GM23248 (cell line): ENCODE measurements at regions not wholly inside any gene's neighbourhood (a gene's known extent, or its start where the extent isn't known, plus 50 kb on each side); places are given as distances from the start of the nearest gene placed in this dataset.

Source experiments
- EZH2 ChIP-seq: fragments of 200-600 bp; sonication (generic); IDR thresholded peaks from 2 replicates; pipeline ENCODE4 v1.6.1; 2018; ENCODE audit warnings: antibody characterized with exemption, mild to moderate bottlenecking; ENCODE audit not compliant: insufficient read depth, poor library complexity, severe bottlenecking
- EZH2phosphoT487 ChIP-seq: fragments of 200-600 bp; sonication (generic); IDR thresholded peaks from 2 replicates; pipeline ENCODE4 v1.6.1; 2018; ENCODE audit warnings: antibody characterized with exemption, moderate library complexity, mild to moderate bottlenecking, low read depth; ENCODE audit not compliant: insufficient read depth

GRCh38 chr7:114806590-114807162 is 115.2 kb upstream of the MDFIC start:
- TF ChIP-seq EZH2phosphoT487 (no peak), EZH2 (no peak)
